GM23338 (cell line): ENCODE measurements at regions not wholly inside any gene's neighbourhood (a gene's known extent, or its start where the extent isn't known, plus 50 kb on each side); places are given as distances from the start of the nearest gene placed in this dataset.
A peak's percentile ranks its signal among the peaks of the same experiment; 100 is the strongest.

ENCODE experiments used
- ATAC-seq: fragments of 200-7000 bp; cut with Tn5 transposase; 3 replicates; pipeline ENCODE4 v1.9.1; 2020
- DNase-seq: peaks from one replicate; pipeline ENCODE4 v3.0.0-alpha.2; 2015; ENCODE audit warnings: low spot score
- H2AFZ ChIP-seq: fragments of 200-600 bp; sonication (generic); 2 replicates; pipeline ENCODE4 v1.8.0; 2016; ENCODE audit warnings: antibody characterized with exemption, mild to moderate bottlenecking, moderate library complexity
- H3F3A ChIP-seq: fragments of 200-600 bp; sonication (generic); replicated peaks from 2 replicates; pipeline ENCODE4 v1.8.0; 2017; ENCODE audit warnings: antibody characterized with exemption, mixed run types, low read depth
- H3K27ac ChIP-seq: fragments of 200-600 bp; sonication (generic); 2 replicates; pipeline ENCODE4 v1.6.1; 2016; ENCODE audit warnings: low read depth
- H3K27me3 ChIP-seq: fragments of 200-600 bp; sonication (generic); 2 replicates; pipeline ENCODE4 v1.8.0; 2016; ENCODE audit warnings: mild to moderate bottlenecking, mixed run types, moderate library complexity; ENCODE audit not compliant: insufficient read depth
- H3K36me3 ChIP-seq: fragments of 200-600 bp; sonication (generic); 2 replicates; pipeline ENCODE4 v1.8.0; 2016; ENCODE audit warnings: mild to moderate bottlenecking; ENCODE audit not compliant: insufficient read depth
- H3K4me1 ChIP-seq: fragments of 200-600 bp; sonication (generic); 2 replicates; pipeline ENCODE4 v1.8.0; 2016; ENCODE audit warnings: mild to moderate bottlenecking, moderate library complexity; ENCODE audit not compliant: insufficient read depth
- H3K4me2 ChIP-seq: fragments of 200-600 bp; sonication (generic); 2 replicates; pipeline ENCODE4 v1.7.1; 2017; ENCODE audit warnings: mixed run types
- H3K4me3 ChIP-seq: fragments of 200-600 bp; sonication (generic); 2 replicates; pipeline ENCODE4 v1.6.1; 2016; ENCODE audit warnings: mixed run types
- H3K79me2 ChIP-seq: fragments of 200-600 bp; sonication (generic); replicated peaks from 2 replicates; pipeline ENCODE4 v1.8.0; 2017; ENCODE audit warnings: mild to moderate bottlenecking; ENCODE audit not compliant: insufficient read depth
- H3K9me2 ChIP-seq: fragments of 200-600 bp; sonication (generic); 2 replicates; pipeline ENCODE4 v1.8.0; 2017; ENCODE audit not compliant: insufficient read depth
- H4K20me1 ChIP-seq: fragments of 200-600 bp; sonication (generic); replicated peaks from 2 replicates; pipeline ENCODE4 v1.8.0; 2017; ENCODE audit warnings: mild to moderate bottlenecking; ENCODE audit not compliant: insufficient read depth
- H3K27ac Mint-ChIP-seq: 2 replicates; pipeline ENCODE4 v1.8.0; 2020; ENCODE audit warnings: inconsistent platforms, mild to moderate bottlenecking, moderate library complexity, mixed read lengths
- H3K27me3 Mint-ChIP-seq: 3 replicates; pipeline ENCODE4 v1.8.0; 2022; ENCODE audit warnings: low read depth, mild to moderate bottlenecking, moderate library complexity, mixed read lengths, inconsistent platforms; ENCODE audit not compliant: insufficient read depth, poor library complexity
- H3K36me3 Mint-ChIP-seq: 3 replicates; pipeline ENCODE4 v1.8.0; 2021; ENCODE audit warnings: low read depth, mild to moderate bottlenecking, inconsistent platforms, moderate library complexity, mixed read lengths
- H3K4me1 Mint-ChIP-seq: 3 replicates; pipeline ENCODE4 v1.8.0; 2020; ENCODE audit warnings: mild to moderate bottlenecking, inconsistent platforms, mixed read lengths
- H3K4me3 Mint-ChIP-seq: 3 replicates; pipeline ENCODE4 v1.8.0; 2021; ENCODE audit warnings: moderate library complexity, mild to moderate bottlenecking, inconsistent platforms, mixed read lengths
- H3K9me3 Mint-ChIP-seq: 3 replicates; pipeline ENCODE4 v1.8.0; 2020; ENCODE audit warnings: moderate library complexity, mild to moderate bottlenecking, inconsistent platforms, mixed read lengths
- CREB1 ChIP-seq: fragments of 250-450 bp; sonication (Bioruptor Pico); IDR thresholded peaks from 2 replicates; pipeline ENCODE4 v1.5.0; 2020; ENCODE audit warnings: low read depth, mild to moderate bottlenecking, moderate library complexity
- EZH2phosphoT487 ChIP-seq: fragments of 200-600 bp; sonication (generic); IDR thresholded peaks from one replicate; pipeline ENCODE4 v1.8.1; 2018; ENCODE audit warnings: antibody characterized with exemption; ENCODE audit not compliant: unreplicated experiment
- REST ChIP-seq: IDR thresholded peaks from one replicate; pipeline ENCODE4 v1.6.1; 2018; ENCODE audit warnings: antibody characterized with exemption; ENCODE audit not compliant: unreplicated experiment

GRCh38 chr6:139475241-139475640 lies 100.8 kb upstream of the CITED2 start (continued):
- TF ChIP-seq REST, result no peak

GRCh38 chr6:139474145-139475108 lies 100.0 kb upstream of the CITED2 start:
- peak; percentile 54 for DNase-seq
- H3F3A ChIP-seq, result no peaks in the 10 kb centered on the region
- H3K9me2 ChIP-seq, result no peaks in the 10 kb centered on the region
- peaks cover 61% of the 10 kb centered on the region for H3K4me1 Mint-ChIP-seq
- H3K36me3 ChIP-seq, result no peaks in the 10 kb centered on the region
- no peaks in the 10 kb centered on the region for H3K9me3 Mint-ChIP-seq
- H3K27me3 ChIP-seq, result no peaks in the 10 kb centered on the region
- H3K36me3 Mint-ChIP-seq, result no peaks in the 10 kb centered on the region
- no peaks in the 10 kb centered on the region for H4K20me1 ChIP-seq
- H3K27me3 Mint-ChIP-seq, result peaks cover 5% of the 10 kb centered on the region
- no peaks in the 10 kb centered on the region for H3K79me2 ChIP-seq
- peak overlapping the region; percentile 18; the same call in 1 of the 2 replicates for H3K4me3 ChIP-seq
- peak overlapping the region; percentile 79 for H3K27ac ChIP-seq
- H3K4me2 ChIP-seq, result peak overlapping the region; percentile 45
- no peak overlapping the region for H2AFZ ChIP-seq
- peak; percentile 73 for ATAC-seq
- H3K27ac Mint-ChIP-seq, result peak overlapping the region; percentile 92
- TF ChIP-seq CREB1 (peak; percentile 47; the same call in 1 of the 2 replicates), EZH2phosphoT487 (no peak)
- peak overlapping the region; percentile 47; the same call in 2 of the 3 replicates for H3K4me3 Mint-ChIP-seq
- peaks cover 42% of the 10 kb centered on the region for H3K4me1 ChIP-seq

GRCh38 chr6:139473731-139474130 lies 99.3 kb upstream of the CITED2 start:
- peaks cover 41% of the 10 kb centered on the region for H3K4me1 ChIP-seq
- H3K4me1 Mint-ChIP-seq, result peaks cover 59% of the 10 kb centered on the region
- no peak overlapping the region for H3K4me3 Mint-ChIP-seq
- H3K27ac ChIP-seq, result peak overlapping the region; percentile 79
- H3K36me3 ChIP-seq, result no peaks in the 10 kb centered on the region
- peak overlapping the region; percentile 95; the same call in 1 of the 2 replicates for H2AFZ ChIP-seq
- H3K79me2 ChIP-seq, result no peaks in the 10 kb centered on the region
- no peaks in the 10 kb centered on the region for H3F3A ChIP-seq
- H3K4me3 ChIP-seq, result 0 out of 2 replicates have a peak overlapping the region, but pooled peaks have one; percentile 18
- peak overlapping the region; percentile 85 for H3K27ac Mint-ChIP-seq
- H4K20me1 ChIP-seq, result no peaks in the 10 kb centered on the region
- ATAC-seq (no peak), DNase-seq (no peak)
- TF ChIP-seq CREB1, result no peak
- no peaks in the 10 kb centered on the region for H3K27me3 ChIP-seq
- no peaks in the 10 kb centered on the region for H3K36me3 Mint-ChIP-seq
- no peaks in the 10 kb centered on the region for H3K9me2 ChIP-seq
- H3K27me3 Mint-ChIP-seq, result peaks cover 5% of the 10 kb centered on the region
- peak overlapping the region; percentile 45 for H3K4me2 ChIP-seq
- H3K9me3 Mint-ChIP-seq, result no peaks in the 10 kb centered on the region
